ENCODE measurements at regions not wholly inside any gene's neighbourhood (a gene's known extent, or its start where the extent isn't known, plus 50 kb on each side); places are given as distances from the start of the nearest gene placed in this dataset.
"Not testable (repeated sequence)": the region's sequence is repeated elsewhere in the genome, so short reads cannot be mapped to it uniquely, and the experiment has no call there.

DNA sequence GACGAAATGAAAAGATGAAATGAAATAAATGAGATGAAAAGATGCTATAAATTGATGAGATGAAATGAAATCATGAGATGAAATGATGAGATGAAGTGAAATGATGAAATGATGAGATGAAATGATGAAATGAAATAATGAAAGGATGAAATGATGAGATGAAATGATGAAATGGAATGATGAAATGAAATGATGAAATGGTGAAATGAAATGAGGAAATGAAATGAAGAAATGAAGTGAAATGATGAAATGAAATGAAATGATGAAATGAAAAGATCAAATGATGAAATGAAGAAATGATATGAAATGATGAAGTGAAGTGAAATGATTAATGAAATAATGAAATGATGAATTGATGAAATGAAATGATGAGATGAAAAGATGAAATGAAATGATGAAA, 138.5 kb upstream of the ERV3-1 start:
- not testable (repeated sequence) for DNase-seq

DNA sequence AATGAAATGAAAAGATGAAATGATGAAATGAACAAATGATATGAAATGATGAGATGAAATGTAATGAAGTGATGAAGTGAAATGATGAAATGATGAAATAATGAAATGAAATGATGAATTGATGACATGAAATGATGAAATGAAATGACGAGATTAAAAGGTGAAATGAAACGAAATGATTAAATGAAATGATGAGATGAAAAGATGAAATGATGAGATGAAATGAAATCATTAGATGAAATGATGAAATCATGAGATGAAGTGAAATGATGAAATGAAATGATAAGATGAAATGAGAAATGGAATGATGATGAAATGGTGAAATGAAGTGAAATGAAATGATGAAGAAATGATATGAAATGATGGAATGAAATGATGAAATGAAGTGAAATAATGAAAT, 138.1 kb upstream of the ERV3-1 start:
- not testable (repeated sequence) for DNase-seq

DNA sequence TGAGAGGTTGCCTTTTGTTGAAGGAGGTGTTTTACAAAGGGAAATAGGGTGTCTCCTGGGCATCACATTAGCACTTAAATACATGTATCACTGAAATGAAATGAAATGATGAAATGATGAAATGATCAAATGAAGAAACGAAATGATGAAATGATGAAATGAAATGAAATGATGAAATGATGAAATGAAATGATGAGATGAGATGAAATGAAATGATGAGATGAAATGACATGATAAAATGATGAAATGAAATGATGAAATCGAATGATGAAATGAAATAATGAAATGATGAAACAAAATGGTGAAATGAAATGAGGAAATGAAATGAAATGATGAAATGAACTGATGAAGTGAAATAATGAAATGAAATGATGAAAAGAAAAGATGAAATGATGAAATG, 137.6 kb upstream of the ERV3-1 start:
- DNase-seq, result not testable (repeated sequence)

DNA sequence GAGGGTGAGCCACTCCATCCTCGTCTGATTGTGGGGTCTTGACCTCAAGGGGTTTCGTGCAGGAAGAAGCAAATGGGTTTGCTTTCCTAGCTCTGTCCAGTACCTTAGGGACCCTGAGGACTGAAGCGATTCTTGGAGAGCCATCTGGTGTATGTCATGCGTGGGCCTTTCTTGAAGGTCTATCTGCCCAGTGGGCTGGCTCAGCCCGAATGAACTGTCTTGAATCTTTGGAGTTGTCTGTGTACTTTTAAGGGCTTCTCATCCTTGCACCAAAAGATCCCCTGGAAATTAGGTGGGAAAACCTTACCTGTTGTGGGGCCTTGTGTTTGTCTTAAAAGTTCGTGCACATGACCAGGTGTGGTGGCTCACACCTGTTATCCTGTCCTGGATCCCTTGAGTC, 135.4 kb upstream of the ERV3-1 start:
- not testable (repeated sequence) for DNase-seq

DNA sequence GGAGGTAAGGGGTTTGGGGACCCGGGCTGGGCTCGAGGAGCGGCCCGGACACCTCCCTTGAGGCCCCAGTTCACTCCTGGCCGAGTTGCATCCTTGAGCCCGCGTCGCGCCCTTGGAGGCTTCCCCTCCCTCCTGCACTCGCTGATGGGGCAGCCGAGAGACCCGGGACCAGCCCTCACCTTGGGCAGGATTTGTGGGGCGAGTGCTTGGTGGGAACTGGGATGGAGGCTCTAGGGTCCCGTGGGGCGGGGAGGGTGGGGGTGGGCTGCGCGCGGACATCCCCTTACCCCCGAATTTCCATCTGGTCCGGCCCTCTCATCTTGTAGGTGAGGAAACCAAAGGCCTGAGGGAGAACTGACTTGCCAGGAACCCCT, 134.9 kb upstream of the ERV3-1 start:
- not testable (repeated sequence) for DNase-seq

DNA sequence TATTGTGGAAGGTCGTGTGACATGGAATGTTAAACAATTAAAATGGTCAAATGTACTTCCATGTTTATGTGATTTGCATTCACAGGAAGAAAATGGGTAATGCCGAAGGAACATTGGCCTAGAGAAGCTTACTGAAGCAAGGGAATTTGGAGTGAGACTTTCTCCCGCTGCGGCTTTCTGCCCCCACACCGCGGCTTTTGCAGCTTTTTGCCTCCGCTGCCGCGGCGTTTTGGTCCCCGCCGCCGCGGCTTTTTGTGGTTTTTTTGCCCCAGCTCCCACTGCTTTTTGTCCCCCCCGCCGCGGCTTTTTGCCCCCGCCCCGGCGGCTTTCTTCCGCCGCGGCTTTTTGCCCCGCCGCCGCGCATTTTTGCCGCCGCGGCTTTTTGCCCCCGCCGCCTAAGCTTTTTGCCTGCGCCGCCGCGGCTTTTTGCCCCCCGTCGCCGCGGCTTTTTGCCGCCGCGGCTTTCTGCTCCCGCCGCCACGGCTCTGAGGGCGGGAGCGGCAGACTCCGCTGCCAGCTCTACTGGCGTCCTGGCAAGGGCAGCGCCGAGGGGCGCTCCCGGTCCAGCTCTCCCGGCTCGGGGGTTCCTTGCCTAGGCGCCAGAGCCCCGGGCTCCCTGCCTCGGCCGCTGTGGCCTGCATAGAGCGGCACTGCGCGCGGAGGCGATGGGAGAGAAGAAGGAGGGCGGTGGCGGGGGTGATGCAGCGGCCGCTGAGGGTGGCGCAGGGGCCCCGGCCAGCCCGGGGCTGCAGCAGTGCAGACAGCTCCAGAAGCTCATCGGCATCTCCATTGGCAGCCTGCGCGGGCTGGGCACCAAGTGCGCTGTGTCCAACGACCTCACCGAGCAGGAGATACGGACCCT, 134.3 kb upstream of the ERV3-1 start:
- not testable (repeated sequence) for DNase-seq

DNA sequence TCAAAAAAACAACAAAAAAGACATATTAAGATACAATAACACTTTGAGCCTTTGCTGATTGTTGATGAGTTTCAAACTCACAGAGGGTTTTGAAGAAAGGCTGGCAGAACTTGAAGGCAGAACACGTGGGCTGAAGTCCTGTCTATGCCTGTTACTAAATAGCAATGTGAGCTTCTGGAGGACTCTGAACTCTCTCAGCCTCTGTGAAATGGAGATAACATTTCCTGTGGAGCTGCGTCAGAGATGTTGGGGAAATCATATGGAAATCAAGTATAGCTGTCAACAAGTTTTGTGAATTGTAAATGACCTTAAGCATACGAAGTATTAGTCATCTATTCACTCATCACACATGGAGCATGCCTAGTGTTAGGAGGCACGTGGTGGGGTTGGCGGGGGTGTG, 130.4 kb upstream of the ERV3-1 start:
- DNase-seq, result not testable (repeated sequence)

DNA sequence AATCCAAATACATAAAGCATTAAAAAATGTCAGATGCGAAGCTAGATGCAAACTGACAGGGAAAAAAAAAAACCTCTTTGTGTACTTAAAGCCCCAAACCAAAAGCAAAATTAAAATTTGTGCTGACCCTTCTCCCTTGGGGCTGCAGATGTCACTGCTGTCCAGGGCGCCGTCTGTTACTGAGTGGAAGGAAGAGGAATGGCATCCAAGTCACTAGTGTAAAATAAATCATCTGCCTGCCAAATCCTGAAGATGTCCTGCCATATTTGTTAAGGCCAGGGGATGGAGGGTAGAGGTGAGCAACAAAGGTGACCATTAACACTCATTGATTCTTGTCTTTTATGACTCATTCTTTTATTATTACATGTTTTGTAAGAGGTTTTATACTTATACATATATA, 126.6 kb upstream of the ERV3-1 start:
- DNase-seq, result not testable (repeated sequence)

DNA sequence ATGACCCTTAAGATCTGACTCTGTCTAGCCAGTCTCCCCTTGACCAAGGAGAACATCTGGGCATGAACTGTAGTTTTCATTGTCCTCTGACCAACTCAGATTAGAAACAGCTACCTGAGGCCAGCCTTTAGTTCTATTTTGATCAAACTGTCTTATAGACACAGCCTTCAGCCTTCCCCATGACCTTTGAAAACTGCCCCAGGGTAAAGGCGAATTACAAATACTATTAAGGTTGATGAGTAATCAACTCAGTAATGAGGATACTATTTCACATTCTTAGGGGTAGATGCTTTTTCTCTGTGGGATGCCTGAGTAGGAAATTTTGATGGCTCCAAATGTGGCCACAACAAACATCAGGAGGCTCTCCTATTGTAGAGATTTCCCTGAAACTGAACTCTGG, 125.8 kb upstream of the ERV3-1 start:
- not testable (repeated sequence) for DNase-seq

DNA sequence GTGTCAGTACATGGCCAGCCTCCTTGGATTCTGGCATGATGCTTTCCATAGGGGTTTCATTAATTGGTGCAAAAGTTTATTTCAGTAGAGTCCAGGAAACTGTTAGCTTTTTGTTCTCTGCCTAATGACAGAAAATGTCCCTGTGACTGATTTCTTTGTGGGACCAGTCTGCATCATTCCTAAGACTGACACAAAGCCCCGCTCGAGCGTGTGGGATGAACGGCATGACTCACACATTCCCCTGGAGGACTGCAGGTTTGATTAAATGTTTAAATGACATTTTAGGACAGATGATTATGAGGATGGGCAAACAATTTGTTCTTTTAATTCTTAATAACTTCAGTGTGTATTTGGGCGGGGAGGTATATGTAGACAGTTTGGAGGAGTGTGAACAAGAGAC, 120.9 kb upstream of the ERV3-1 start:
- DNase-seq, result not testable (repeated sequence)

DNA sequence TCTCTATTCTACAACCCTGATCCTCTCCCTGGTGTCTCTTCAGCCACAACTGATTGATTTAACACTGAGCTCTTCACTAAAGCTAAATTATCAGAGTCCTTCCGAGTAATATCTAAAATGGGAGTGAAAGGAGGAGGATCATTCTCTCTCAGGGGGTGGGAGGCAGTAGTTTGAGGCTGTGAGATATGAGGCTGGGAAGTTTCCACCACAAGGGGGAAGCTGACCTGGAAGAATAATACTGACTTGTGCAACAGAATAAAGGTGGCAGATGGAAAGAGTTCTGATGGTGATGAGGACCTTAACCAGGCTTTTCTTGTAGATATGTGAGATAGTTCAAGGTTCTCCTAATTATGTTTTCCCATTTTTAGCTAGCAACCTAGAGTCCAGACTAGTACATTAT, 118.1 kb upstream of the ERV3-1 start:
- DNase-seq, result not testable (repeated sequence)

DNA sequence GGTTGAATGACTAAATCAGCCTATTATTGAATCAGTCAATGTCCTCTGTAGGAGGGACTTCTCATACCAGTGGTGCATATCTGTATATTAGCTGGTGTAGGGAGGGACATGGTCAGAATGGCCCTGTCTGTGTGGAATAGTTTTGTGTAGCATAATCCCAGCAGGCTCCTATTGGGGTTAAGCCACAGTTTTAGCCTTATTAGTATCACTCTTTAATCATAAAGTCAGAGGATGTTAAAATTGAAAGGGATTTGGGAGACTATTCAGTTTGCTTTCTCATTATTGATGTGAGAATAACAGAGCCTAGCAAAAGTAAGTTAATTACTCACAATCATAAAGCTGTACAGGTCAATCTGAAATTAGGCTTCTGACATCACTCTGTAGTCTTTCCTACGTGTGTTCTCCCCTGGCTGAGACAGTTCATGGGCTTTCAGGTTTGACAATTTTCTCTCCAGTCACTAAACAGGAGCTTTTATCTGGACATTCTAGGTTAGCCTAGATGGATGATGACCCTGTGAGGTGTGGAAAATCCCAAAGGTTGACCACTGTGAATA, 99.2 kb upstream of the ERV3-1 start:
- not testable (repeated sequence) for DNase-seq

DNA sequence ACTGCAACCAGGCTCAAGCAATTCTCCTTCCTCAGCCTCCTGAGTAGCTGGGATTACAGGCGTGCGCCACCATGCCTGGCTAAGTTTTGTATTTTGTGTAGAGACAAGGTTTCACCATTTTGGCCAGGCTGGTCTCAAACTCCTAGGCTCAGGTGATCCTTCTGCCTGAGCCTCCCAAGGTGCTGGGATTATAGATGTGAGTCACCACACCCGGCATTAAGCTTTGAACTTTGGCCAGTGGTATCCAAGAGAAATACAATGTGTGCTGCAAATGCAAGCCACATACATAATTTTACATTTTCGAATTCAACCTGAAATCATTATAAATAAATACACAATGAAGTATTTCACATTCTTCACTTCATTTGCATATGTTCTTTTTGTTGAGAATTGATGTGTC, 94.0 kb upstream of the ERV3-1 start:
- DNase-seq, result not testable (repeated sequence)

DNA sequence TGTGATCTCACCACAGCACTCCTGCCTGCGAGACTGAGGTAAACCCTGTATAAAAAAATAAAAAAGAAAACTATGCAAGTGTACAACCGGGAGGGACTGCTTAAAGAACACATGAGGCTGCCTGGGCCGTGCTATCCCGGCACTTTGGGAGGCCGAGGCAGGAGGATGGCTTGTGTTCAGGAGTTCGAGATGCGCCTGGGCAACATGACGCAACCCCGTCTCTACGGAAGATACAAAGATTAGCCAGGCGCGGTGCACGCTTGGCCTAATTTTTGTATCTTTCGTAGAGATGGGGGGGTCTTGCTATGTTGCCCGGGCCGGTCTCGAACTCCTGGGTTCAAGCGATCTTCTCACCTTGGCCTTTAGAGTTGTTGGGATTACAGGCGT, 75.2 kb upstream of the ERV3-1 start:
- not testable (repeated sequence) for DNase-seq

DNA sequence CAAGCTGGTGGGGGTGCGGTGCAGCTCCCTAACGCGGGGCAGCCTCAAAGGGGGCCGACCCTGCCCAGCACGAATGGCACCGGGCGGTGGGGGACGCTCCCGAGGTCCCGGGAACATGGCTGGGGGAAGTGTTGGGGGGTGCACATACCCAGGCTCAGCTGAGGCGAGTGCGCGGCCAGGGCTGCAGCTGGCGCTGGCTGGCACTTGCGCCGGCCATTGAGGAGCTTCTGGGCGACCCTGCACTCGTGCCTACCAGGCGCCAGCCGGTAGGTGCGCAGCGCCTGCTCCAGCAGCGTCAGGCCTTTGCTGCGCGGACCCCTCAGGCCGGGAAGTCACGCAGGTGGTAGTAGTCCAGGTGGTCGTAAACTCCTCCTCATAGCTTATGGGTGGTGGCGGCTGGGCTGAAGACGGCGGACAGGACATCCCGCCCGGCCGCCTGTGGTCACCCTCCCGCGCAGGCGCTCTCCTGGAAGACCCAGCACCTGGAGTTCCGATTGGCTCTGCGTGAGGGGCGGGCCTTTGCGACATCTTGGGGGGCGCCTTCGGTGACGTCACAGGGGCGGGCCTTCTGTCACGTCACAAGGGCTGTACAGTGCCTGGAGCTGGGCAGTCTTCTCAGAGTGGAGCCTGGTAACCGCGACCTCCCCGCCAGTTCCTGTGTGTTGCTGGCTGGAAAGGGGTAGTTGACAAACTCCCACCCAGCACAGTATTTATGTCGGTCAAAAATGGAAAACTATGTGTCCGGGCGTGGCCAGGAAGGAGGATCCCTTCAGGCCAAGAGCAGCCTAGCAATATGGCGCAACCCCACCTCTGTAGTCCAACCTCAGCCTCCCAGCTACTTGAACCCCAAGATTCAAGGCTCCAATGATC, 74.5 kb upstream of the ERV3-1 start:
- DNase-seq, result peak; percentile 88

DNA sequence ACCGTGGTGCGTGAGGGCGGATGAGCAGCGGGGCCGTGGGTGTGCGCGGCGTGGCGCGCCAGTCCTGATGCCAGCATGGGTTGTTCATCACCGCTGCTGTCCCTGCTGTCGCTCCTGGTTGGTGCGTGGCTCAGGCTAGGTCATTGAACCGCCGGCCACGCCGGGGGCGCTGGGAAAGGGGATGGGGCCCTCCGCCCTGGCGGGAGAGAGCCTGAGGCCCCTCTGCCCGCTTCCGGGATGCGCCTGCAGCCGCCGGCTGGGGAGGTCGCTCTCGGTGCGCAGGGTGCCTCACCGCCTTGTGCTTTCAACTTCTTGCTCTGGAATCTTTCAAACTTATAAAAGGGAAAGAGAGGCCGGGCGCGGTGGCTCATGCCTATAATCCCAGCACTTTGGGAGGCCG, 68.5 kb upstream of the ERV3-1 start:
- DNase-seq, result not testable (repeated sequence)

DNA sequence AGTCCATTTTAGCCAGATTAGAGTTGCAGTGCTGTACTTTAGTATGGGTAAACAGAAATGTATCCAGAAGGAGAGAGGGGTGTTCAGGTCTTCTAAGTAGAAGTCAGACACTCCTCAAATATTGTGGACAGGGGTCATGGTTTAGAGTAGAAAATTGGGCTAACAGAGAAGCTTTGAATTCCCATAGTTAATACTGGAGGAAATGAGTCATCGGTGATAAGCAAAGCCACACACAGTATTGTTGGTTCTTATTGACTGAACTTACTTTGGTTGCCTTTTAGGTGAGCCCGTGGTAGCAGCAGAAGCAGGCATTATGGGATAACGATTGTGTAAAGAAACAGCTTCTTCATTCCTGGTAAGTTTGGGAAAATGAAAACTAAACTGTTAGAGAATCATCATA, 66.7 kb upstream of the ERV3-1 start:
- not testable (repeated sequence) for DNase-seq

DNA sequence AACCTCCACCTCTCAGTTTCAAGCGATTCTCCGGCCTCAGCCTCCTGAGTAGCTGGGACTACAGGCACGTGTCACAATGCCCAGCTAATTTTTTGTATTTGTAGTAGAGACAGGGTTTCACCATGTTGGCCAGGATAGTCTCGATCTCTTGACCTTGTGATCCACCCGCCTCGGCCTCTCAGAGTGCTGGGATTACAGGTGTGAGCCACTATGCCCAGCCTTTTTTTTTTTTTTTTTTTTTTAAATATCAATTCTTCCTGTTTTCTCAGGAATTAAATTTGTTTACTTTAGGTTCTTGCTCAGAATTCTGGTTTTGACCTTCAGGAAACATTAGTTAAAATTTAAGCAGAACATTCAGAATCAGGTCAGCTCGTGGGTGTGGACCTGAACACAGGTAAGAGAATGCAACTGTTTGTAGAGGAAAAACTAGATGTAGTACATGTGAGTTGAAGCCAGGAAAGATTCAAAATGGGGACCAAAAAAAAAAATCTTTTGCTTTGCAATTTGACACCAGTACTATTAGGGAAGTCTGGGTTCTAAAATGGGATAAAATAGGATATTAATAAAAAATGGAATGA, 65.5 kb upstream of the ERV3-1 start:
- not testable (repeated sequence) for DNase-seq

DNA sequence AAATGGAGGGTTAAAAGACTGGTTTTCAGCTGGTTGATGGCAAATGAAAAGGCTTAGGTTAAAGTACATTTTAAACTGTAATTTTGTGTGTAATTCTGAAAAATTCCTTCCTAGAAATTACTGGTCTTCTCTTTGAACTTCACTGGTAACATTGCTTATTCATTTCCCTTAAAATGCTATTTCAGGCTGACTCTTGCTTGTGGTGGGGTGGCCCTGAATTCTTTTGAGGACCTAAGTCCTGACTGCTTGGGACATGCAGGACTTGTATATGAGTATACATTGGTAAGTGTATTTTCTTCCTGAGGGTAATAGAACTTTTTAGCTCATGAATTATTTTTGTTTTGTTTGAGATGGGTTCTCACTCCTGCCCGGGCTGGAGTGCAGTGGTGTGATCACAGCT, 63.0 kb upstream of the ERV3-1 start:
- DNase-seq, result not testable (repeated sequence)

DNA sequence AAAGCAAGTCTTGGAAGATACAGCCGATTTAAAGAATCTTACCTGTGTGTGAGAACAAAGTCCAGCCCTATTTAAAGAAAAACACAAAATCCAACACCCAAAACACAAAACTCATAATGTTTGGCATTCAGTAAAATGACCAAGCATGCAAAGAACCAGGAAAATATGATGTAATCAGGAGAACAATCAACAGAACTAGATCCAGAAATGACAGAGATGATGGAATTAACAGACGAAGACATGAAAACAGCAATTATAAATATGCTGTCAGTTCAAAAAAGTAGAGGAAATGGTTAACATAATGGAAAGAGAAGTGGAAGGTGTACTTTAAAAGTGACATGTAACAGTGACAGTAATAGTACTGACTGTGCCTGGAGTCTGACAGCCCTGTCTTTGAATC, 56.1 kb upstream of the ERV3-1 start:
- DNase-seq, result not testable (repeated sequence)

DNA sequence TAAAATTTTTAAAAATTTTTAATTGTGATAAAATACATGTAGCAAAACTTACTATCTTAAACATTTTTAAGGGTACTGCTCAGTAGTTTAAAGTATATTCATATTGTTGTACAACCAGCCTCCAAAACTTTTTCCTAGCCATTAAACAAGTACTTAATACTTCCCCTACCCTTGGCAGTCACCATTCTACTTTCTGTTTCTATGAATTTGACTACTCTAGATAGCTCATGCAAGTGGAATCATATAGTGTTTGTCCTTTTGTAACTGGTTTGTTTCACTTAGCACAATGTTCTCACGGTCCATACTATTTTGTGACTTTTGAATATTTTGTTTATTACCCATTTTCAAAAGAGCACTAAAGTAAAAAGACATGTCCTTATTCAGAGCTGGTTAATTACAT, 52.8 kb upstream of the ERV3-1 start:
- DNase-seq, result not testable (repeated sequence)
